Stimulated activated CD8-positive, alpha-beta memory T cell treated with anti-CD3 and anti-CD28 coated beads, Interleukin-7, amount 100 ng/mL, for 4 hours (primary cell): ENCODE measurements at regions not wholly inside any gene's neighbourhood (a gene's known extent, or its start where the extent isn't known, plus 50 kb on each side); places are given as distances from the start of the nearest gene placed in this dataset.

ENCODE experiments used
- DNase-seq, 2 donors: peaks; one replicate each; pipeline ENCODE4 v3.0.0-alpha.2; 2020; ENCODE audit warnings: low read depth in 2 of 2

DNA sequence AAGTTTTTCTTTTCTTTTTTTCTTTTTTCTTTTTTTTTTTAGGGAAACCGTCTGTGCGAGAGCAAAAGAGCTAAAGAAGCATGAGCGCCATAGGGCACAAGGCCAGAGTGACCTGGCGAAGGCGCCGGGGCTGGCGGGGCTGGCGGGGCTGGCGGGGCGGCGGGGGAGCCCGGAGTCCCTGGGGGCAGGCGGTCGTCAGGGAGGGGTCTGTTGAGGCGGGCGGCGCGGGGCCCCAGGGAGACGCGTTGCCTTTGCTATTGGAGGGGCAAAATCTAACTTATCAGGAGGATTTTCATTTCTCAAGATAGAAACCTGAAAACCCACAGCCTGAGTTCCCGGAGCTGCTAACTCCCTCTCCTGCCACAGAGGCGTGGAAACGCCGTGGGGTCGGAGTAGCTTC lies 135.6 kb upstream of the SMAD1 start:
- DNase-seq, result no peak

DNA sequence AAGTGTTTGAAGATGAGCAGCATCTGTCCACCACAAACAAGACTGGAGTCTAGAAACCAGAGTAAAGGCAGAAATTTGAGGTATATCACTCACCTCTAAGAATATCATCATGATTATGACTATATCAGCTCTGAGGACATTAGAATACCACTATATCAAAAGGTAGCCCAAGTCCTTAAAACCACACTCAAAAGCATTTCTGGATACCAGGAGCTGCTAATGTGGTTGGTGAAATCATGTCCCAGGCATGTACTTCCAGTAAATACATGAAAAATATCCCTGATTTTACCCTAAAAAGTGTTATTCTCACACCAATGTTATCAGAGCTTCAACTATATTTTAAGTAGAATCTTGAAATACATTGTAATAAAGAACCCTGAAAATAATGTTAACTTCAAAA lies 136.3 kb upstream of the SMAD1 start:
- DNase-seq, result no peak

DNA sequence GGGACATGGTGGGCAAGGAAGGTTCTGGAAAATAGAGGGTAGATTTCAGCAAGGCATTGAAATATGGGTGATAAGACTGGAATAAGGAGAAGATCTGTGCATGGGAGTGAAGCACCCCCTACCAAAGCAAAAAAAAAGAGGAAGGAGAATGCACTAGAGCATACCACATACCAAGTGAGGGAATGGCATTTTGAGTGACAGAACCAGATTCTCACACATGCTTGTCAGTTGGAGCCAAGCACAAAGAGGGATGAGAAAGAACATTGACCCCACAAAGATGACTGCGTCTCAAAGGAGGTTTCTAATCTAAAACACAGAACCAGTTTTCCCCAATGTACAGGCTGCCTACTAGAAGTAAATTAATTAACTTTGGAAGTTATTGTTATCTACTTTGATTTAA lies 140.3 kb upstream of the SMAD1 start:
- no peak for DNase-seq

DNA sequence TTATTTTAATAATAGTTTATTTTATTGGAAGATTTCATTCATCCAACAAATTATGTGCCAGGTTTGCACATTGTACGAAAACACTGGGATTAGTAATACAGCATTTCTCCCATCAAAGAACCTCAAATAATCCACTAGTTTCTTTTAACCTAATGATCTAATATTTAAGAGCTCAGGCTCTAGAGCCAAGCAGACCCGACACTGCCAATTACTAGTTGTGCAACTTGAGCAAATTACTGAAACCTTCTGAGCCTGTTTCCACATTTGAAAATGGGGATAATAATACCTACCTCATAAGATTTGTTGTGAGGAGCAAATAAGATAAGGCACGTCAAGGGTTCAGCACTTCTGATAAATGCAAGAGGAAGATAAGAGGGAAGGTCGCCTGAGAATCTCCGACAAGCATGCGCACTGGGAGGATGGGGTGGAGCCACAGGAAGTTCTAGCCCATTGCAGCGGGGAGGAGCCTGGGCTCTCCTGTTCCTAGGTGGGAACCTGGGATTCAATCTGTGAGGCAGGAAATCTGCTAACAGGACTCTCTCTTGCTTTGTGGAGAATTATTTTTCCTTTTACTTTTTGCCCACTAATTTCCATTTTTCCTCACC lies 141.5 kb upstream of the SMAD1 start:
- DNase-seq, result no peak

DNA sequence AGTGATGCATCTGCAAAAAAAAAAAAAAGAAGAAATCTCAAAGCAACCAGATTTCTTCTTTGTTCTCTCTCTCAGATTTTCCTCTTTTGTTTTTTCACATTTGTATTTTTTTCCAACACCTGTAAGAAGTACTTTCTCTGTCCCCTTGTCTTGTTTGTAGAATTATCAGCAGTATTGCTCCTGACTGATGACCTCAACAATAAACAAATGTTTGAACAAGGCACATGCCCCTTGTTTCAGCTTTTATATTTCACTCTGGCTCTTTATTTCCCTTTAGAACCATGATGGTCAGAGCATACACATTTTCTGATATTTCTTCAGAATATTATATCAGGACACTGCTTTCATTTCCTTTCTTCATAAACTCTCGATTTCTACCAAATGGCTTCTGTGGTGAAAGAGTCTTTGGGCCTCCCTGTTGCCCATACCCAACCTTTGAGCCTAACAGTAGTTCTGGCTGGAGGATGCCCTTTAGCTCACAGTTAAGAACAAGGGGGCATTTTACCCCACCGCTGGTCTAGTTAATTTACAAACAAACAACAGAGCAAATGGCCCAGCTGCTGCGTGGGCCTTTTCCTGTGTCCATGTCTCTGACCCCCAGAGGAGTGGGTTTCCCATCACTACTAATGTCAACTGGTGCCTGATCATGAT lies 142.5 kb upstream of the SMAD1 start:
- no peak for DNase-seq

DNA sequence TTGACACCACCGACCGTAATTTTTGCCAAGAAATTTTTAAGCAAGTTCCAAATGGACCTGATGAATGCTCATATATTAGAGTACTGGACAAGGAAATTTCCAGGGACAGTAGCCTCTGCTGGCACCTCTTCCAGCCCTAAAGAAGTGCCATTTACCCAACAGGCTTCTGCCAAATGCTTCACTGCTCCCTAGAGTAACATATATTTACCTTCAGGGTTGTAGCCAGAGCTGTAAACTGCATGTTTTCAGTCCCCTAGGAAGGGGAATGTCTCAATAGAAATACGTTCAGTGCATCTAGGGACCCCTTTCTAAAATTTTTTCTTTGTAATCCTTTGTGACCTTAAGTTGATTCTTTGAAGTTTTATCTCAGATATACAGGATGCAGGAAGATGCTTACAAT lies 143.1 kb upstream of the SMAD1 start:
- DNase-seq, result no peak

DNA sequence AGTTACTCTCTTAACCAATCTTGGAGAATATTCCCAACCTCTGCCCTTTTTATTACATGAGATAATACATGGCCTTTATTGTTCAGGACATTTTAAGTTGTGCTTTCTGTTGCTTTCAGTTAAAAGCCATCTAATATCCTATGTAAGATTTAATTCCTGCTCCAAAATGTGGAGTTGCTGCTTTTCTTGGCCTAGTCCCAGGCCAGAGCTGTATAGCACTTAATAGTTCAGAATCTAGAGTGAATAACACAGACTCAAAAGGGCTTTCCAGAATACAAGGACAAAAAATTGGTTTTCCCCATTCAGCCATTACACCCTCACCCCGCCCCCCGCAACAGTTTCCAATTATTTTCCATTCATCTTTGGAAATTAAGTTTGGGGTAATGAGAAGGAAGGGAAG lies 144.3 kb upstream of the SMAD1 start:
- DNase-seq, result no peak

DNA sequence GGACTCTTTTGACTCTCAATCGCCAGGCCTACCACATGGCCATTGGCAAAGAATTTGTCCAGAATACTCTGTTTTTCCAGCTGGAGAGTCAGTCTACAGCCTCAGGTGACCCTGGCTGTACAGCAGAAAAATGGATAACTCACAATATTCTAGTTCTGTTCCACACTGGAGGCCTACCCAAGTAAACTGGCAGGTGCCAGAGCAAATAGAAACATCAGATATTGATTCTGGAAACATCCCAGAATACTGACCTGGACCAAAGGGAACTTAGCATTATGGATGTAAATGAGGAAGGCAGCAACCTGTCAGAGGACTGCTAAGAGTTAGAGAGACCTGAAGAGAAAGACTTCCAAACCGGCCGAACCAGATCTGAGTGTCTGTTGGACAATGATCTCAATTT lies 147.9 kb upstream of the SMAD1 start:
- no peak for DNase-seq

DNA sequence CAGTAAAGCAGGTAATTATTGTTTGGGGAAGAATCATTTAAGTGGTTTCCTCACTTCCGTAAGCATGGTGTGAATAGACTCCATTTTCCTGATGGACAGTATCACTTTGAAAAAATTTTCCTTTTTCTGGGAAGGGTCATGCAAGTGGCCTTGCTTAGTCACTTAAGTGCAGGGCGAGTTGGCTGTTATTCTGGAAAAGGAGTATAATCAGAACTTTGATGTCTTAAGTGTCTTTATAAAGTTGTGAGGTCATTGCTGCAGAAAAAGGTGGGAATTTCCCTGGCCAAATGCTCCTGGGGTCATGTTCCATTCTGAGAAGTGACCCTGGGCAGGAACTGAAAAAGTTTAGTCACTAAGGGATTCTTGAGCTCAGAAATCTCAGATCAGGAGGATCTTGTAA lies 146.1 kb upstream of the OTUD4 start:
- no peak for DNase-seq

DNA sequence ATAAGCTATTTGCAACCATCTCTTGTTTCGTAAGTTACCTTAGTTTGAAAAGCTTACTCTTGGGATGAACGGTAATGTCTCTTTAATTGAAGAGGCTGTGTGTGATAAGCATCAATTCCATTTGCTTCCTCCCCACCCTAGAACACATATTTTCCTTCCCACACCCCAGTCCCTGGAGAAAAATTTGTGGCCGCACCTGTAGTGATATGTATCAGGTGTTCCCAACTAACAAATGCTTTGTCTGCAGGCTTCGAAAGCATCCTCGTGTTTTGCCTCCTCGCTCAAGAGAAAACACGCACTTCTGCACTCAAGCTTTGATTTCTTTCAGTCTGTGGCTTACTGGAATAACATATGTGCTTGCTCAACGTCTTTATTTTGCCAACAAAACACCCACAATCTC lies 143.8 kb upstream of the OTUD4 start:
- no peak for DNase-seq

DNA sequence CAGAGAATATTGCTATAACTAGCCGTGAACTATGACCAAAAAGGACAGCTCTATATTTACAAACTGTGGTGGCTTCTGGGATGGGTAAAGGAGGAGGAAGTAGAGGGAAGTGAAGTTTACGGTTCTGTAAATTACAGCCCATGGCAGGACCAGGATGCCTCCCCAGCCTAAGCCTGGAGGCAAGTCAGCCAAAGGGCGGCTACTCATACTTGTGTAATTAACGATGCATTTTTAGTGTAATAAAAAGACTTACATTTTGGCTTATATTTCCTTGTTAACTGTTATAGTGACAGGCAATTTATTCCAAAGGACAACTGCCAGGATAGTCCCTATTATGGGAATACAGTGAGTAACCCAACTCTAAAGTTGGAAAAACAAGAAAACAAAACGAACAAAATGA lies 139.9 kb upstream of the OTUD4 start:
- DNase-seq, result no peak

DNA sequence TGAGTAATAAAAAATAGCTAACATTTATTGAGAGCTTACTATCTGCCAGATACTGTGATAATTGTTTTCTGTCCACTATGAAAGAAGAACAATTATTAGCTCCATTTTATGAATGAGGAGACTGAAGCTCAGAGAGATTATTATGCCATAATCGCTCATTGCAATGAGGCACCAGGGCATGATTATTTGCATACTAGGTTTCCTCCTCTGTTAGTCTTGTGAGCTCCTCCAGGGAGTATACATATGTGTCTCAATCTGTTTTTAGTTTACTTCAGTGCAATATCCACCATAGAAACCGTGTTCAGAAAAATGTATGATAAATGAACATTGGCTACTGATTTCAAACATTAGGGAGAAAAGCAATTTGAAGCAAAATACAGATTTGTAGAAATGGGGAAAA lies 139.4 kb upstream of the OTUD4 start:
- DNase-seq, result no peak

DNA sequence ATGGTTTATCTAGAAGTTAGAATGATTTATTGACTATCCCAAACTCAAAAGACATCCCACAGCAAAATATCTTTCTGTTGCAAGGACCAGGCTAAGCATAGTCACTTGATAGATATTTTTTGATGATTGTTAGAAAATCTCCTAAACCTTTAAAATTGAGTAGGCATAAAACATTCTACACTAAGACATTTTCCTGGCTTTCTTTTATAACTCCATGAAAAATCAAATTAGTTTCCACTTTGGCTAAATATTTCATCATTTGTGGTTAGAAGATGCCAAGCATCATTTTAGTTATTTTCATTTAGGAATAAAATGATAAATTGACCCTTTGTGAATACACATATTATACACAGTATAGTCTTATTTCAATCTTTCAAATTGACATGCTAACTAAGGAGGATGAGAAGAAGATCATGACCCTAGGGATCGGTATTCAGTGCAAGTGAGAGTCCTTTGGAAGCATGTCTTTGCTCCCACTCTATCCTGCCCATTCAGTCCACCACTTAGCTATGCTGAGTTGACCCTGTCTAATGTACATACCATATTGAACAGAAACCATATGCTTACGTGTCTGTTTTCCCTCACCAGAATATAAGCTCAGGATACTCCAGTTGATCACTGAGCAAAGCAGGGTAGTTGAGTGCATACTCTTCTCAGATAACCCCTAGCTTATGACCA lies 136.6 kb upstream of the OTUD4 start:
- DNase-seq, result no peak

DNA sequence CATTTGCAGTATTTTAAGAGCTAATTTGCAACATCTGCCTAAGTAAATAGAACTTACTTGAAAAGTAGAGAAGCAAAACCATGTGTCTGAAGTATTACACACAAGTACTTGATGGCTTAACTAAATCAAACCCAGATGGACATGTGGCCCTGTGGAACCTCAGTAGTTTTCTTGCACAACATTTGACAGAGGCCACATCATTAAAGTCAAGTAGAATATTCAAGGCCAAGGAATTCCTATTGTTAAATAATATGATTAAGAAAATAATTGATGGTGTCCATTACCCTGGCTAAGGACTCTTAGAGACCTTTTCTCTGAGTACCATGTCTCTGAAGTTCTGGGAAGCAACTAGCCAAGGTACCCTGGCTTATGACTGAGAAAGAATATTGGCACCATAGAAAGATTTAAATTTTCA lies 135.4 kb upstream of the OTUD4 start:
- DNase-seq, result no peak

DNA sequence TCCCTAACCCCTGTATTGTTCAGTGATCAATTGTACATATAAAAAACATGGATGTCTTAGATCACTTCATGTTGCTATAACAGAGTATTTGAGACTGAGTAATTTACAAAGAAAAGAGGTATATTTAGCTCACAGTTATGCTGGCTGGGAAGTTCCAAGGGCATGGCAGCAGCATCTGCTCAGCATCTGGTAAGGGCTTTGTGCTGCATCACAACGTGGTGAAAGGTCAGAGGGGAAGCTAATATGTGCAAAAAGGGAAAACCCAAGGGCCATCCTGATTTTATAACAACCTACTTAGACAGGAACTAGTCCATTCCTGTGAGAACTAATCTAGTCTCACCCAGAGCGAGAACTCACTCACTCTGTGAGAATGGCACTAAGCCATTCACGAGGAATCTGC lies 128.2 kb upstream of the OTUD4 start:
- DNase-seq, result no peak

DNA sequence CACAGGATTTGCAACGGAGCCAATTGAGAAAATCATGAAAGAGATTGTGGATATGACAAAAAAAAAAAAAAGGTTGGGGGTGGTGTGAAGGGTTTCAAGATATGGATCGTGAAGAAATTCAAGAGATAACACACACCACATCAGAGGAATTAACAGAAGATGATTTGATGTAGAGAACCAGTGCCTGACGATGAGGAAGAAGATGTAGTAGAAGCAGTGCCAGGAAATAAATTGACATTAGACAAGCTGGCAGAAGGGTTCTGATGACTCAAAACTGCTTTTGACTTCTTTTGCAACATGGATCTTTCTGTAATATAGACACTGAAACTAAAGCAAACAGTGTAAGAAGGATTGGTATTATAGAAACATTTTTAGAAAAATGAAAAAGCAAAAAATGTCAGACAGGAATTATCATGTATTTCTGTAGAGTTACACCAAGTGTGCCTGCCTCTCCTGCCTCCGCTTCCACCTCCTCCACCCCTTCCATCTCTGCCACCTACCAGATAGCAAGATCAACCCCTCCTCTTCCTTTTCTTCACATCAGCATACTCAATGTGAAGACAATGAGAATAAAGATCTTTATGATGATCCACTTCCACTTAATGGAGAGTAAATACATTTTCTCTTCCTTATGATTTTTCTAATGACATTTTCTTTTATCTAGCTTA lies 127.5 kb upstream of the OTUD4 start:
- no peak for DNase-seq

DNA sequence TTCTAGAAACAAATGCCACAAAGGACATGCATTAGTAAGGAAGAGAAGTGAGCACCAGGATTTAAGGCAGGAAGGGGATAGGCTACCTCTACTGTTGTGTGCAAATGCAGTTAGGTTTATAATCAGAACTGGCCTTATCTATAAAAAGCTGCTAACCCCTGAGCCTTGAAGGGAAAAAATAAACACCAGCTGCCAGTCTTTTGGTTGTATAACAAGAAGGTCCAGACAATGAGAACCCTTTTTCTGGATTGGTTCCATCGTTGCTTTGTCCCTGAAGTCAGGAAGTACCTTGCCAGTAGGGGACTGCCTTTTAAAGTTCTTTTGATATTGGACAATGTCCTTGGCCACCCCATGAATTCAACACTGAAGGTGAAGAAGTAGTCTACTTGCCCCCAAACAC lies 126.7 kb upstream of the OTUD4 start:
- no peak for DNase-seq

DNA sequence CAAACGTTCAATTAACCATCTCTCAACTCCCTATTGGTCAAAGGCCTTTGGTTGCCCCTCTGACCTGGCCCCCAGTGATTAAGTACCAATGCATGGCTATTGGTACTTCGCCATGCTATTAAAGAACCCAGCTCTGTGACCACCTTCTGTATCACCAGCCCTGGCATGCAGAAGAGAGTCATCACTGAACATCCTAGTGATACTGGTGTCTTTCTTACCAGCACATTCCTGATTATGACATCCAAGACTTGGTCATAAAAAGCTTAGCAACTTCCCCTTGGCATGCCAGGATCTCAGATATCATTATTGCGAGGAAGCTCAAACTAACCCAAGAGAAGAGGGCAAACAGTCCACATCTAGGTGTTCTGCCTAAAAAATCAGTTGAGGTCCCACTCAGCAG lies 122.3 kb upstream of the OTUD4 start:
- no peak for DNase-seq

DNA sequence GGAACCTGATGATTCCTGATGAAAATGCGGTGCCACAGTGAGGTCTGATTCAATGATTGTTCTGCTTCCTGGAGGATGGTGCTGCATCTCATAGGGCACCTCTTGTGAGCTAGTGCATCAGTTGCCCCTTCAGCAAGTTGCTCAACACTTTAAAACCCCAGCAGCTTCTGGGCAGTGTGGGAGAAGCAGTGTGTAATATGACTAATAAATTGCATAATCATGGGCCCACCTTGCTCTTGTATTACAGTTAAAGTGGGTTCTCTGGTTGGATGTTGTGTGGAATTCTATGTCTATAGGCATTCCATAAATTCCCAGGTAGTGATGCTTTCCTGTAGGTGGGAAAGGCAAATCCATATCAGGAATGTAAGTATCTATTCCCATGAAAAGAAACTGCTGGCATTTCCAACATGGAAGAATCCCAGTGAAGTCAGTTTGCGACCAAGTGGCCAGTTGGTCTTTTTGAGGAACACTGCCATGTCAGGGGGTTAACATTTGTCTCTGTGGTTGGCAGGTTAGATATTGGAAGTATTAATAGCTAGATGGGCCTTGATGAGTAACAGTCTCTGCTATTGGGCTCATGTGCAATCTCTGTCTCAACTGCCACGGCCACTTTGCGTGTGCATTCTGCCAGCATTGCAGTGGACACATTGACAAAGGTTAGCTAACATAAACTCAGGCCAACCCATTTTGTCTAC lies 121.1 kb upstream of the OTUD4 start:
- no peak for DNase-seq

DNA sequence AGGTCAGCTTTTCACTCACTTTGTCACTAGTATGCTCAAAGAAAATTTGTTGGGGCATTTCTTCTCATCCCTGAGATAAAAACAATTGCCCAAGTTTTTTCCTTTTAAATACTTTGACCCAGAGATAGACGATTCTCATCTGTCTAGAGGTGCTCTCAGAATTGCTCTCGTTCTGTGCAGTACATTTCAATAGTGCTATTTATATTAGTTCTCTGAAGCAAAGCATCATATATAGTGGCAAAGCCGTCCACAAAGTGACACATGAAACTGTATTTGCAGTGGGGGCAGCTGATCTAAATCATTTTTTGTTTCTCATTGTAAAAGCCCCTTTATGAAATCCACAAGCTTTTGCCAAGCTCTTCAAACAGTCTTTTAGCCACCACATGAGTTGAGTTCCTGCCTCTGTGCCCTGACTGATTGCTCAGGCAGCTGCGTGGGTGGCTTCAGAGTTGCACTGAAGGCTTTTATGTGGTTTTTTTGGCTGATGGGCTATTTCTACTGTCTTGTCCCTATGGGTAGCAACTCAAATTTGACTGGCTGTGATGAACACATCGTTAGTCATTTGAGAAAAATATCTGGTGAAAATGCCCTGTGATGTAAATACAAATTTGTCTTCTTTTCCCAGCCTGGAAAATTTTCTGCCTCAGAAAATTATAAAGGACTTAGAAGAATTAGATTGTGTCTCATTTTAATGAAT lies 119.1 kb upstream of the OTUD4 start:
- DNase-seq, result peak; percentile 70 to 72

DNA sequence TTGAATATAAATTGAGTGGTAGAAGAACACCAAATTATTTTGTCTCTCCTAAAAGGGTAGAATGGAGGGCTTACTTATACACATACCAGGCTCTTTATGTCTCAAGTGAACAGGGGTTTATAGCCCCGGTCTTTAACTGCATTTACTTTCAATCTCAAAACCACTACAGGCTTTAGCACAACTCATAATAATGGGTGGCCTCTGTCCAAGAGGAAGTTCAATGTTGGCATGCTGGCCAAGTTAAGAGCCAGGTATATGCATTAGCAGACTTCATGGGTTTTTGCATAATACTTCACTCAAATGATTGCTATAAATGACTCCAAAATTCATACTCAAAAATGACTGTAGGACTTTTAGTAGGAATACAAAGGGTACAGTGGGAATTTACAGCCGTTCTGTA lies 118.5 kb upstream of the OTUD4 start:
- no peak for DNase-seq

DNA sequence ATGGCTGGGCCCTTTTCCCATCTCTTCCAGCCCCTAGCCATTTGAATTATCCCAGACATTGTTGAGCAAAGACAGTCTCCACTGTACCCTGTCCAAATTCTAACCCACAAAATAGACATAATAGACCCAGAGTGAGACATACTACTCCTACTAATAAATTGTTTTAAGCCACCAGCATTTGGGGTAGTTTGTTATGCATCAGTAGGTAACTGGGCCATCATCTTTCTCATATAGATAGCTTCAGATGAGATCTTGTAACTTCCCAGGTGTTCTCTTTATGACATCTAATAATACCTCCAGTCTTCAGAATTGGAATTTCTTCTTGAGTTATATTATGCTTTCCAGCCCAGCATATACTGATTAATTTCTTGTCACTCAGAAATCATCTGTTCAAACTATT lies 117.2 kb upstream of the OTUD4 start:
- no peak for DNase-seq
